HPDE6-E6E7 (cell line): ENCODE measurements at regions not wholly inside any gene's neighbourhood (a gene's known extent, or its start where the extent isn't known, plus 50 kb on each side); places are given as distances from the start of the nearest gene placed in this dataset.

Experiments
- DNase-seq: peaks from one replicate; pipeline ENCODE4 v3.0.0; 2011; ENCODE audit warnings: missing footprints; ENCODE audit errors: extremely low spot score

GRCh38 chr10:120641695-120642094 lies 184.7 kb downstream of the PLPP4 start:
- no peak for DNase-seq

- no peak for DNase-seq
Measured at GRCh38 chr10:120643351-120643750, 186.3 kb downstream of the PLPP4 start.

- DNase-seq, result no peak
Measured at GRCh38 chr10:120644556-120645410, 187.8 kb downstream of the PLPP4 start.

GRCh38 chr10:120646159-120646732 lies 189.2 kb downstream of the PLPP4 start:
- no peak for DNase-seq

- no peak for DNase-seq
Measured at GRCh38 chr10:120646738-120647456, 189.9 kb downstream of the PLPP4 start.

- no peak for DNase-seq
Measured at GRCh38 chr10:120650705-120651399, 193.8 kb downstream of the PLPP4 start.

GRCh38 chr10:120656107-120656506 lies 195.1 kb upstream of the WDR11 start:
- no peak for DNase-seq

- DNase-seq, result no peak
Measured at GRCh38 chr10:120657371-120657770, 193.8 kb upstream of the WDR11 start.

GRCh38 chr10:120658943-120659885 lies 191.9 kb upstream of the WDR11 start:
- no peak for DNase-seq

- DNase-seq, result no peak
Measured at GRCh38 chr10:120666308-120666707, 184.9 kb upstream of the WDR11 start.

GRCh38 chr10:120667276-120667675 lies 183.9 kb upstream of the WDR11 start:
- DNase-seq, result no peak

- no peak for DNase-seq
Measured at GRCh38 chr10:120671491-120671890, 179.7 kb upstream of the WDR11 start.

GRCh38 chr10:120683454-120683853 lies 167.7 kb upstream of the WDR11 start:
- no peak for DNase-seq

GRCh38 chr10:120684226-120684625 lies 166.9 kb upstream of the WDR11 start:
- DNase-seq, result no peak

GRCh38 chr10:120685136-120685535 lies 166.0 kb upstream of the WDR11 start:
- DNase-seq, result no peak

GRCh38 chr10:120688928-120689327 lies 162.2 kb upstream of the WDR11 start:
- DNase-seq, result no peak

GRCh38 chr10:120689777-120690529 lies 161.2 kb upstream of the WDR11 start:
- no peak for DNase-seq

GRCh38 chr10:120691625-120692024 lies 159.5 kb upstream of the WDR11 start:
- no peak for DNase-seq

- no peak for DNase-seq
Measured at GRCh38 chr10:120700426-120700825, 150.7 kb upstream of the WDR11 start.

- no peak for DNase-seq
Measured at GRCh38 chr10:120701381-120701780, 149.8 kb upstream of the WDR11 start.
